Liver (tissue), 8 donors: ENCODE measurements at regions not wholly inside any gene's neighbourhood (a gene's known extent, or its start where the extent isn't known, plus 50 kb on each side); places are given as distances from the start of the nearest gene placed in this dataset.

ENCODE experiments used
- DNase-seq: peaks from one replicate; pipeline ENCODE4 v3.0.0-alpha.2; 2017; ENCODE audit warnings: low spot score
- H3K27ac ChIP-seq, 2 donors: one replicate each; pipeline ENCODE4 v1.7.0; 2013; ENCODE audit warnings: inconsistent platforms in 2 of 2, low read length in 2 of 2, control low read depth in 1 of 2, low read depth in 1 of 2, mild to moderate bottlenecking in 1 of 2
- H3K27me3 ChIP-seq, 4 donors: one replicate each; pipeline versions ENCODE4 v1.6.1 to v1.7.0; 2013; ENCODE audit warnings: low read length in 3 of 4, inconsistent platforms in 1 of 4, mild to moderate bottlenecking in 1 of 4, moderate library complexity in 1 of 4; ENCODE audit not compliant: control insufficient read depth in 4 of 4, insufficient read depth in 4 of 4
- H3K36me3 ChIP-seq, 4 donors: one replicate each; pipeline versions ENCODE4 v1.6.1 to v1.7.0; 2013; ENCODE audit warnings: low read length in 3 of 4, mild to moderate bottlenecking in 3 of 4, low read depth in 1 of 4, moderate library complexity in 1 of 4; ENCODE audit not compliant: control insufficient read depth in 4 of 4, insufficient read depth in 3 of 4
- H3K4me1 ChIP-seq, 4 donors: one replicate each; pipeline versions ENCODE4 v1.6.1 to v1.7.0; 2013; ENCODE audit warnings: low read length in 3 of 4, mild to moderate bottlenecking in 3 of 4, moderate library complexity in 1 of 4; ENCODE audit not compliant: control insufficient read depth in 4 of 4, insufficient read depth in 4 of 4
- H3K4me3 ChIP-seq, 3 donors: one replicate each; pipeline versions ENCODE4 v1.6.1 to v1.7.0; 2013; ENCODE audit warnings: low read length in 3 of 3, control low read depth in 1 of 3, low read depth in 1 of 3, mild to moderate bottlenecking in 1 of 3
- H3K9ac ChIP-seq, 2 donors: one replicate each; pipeline ENCODE4 v1.7.0; 2013; ENCODE audit warnings: low read length in 2 of 2, mild to moderate bottlenecking in 2 of 2, moderate library complexity in 2 of 2, control low read depth in 1 of 2, low read depth in 1 of 2
- H3K9me3 ChIP-seq, 4 donors: one replicate each; pipeline versions ENCODE4 v1.6.1 to v1.7.0; 2013; ENCODE audit warnings: low read length in 3 of 4; ENCODE audit not compliant: control insufficient read depth in 4 of 4
- ATF3 ChIP-seq: IDR thresholded peaks from 2 replicates; pipeline ENCODE4 v1.6.1; 2016; ENCODE audit warnings: antibody characterized with exemption
- CTCF ChIP-seq: fragments of 150-350 bp; IDR thresholded peaks from 2 replicates; pipeline ENCODE4 v1.5.1; 2017; ENCODE audit warnings: improper control_type of control experiment, low read depth, low read length; ENCODE audit not compliant: missing input control
- EGR1 ChIP-seq, 2 donors: IDR thresholded peaks; 2 replicates each; pipeline ENCODE4 v1.6.1; 2016 to 2018; ENCODE audit warnings: antibody characterized with exemption in 2 of 2, low read depth in 2 of 2
- FOXA1 ChIP-seq: IDR thresholded peaks from 2 replicates; pipeline ENCODE4 v1.6.1; 2016; ENCODE audit warnings: antibody characterized with exemption
- FOXA2 ChIP-seq: IDR thresholded peaks from 2 replicates; pipeline ENCODE4 v1.6.1; 2016; ENCODE audit warnings: antibody characterized with exemption
- GABPA ChIP-seq, 2 donors: IDR thresholded peaks in 1 of 2; conservative IDR thresholded peaks in 1 of 2; 2 replicates each; pipeline ENCODE4 v1.6.1; 2016; ENCODE audit warnings: antibody characterized with exemption in 2 of 2, mild to moderate bottlenecking in 1 of 2, moderate library complexity in 1 of 2
- HNF4A ChIP-seq, 2 donors: conservative IDR thresholded peaks; 2 replicates each; pipeline ENCODE4 v1.6.1; 2016; ENCODE audit warnings: antibody characterized with exemption in 2 of 2, mild to moderate bottlenecking in 2 of 2
- HNF4G ChIP-seq: IDR thresholded peaks from 2 replicates; pipeline ENCODE4 v1.6.1; 2016; ENCODE audit warnings: antibody characterized with exemption
- JUND ChIP-seq, 2 donors: IDR thresholded peaks; 2 replicates each; pipeline ENCODE4 v1.6.1; 2016; ENCODE audit warnings: antibody characterized with exemption in 2 of 2
- MAX ChIP-seq: IDR thresholded peaks from 2 replicates; pipeline ENCODE4 v1.6.1; 2016; ENCODE audit warnings: antibody characterized with exemption
- NR2F2 ChIP-seq: IDR thresholded peaks from 2 replicates; pipeline ENCODE4 v1.6.1; 2016; ENCODE audit warnings: antibody characterized with exemption
- RAD21 ChIP-seq, 2 donors: IDR thresholded peaks; 2 replicates each; pipeline ENCODE4 v1.6.1; 2016; ENCODE audit warnings: antibody characterized with exemption in 2 of 2, mild to moderate bottlenecking in 2 of 2
- REST ChIP-seq: IDR thresholded peaks from 2 replicates; pipeline ENCODE4 v1.6.1; 2016; ENCODE audit warnings: antibody characterized with exemption, mild to moderate bottlenecking
- RXRA ChIP-seq, 2 donors: IDR thresholded peaks; 2 replicates each; pipeline ENCODE4 v1.6.1; 2017 to 2018; ENCODE audit warnings: antibody characterized with exemption in 2 of 2, mild to moderate bottlenecking in 1 of 2
- SP1 ChIP-seq: IDR thresholded peaks from 2 replicates; pipeline ENCODE4 v1.6.1; 2018; ENCODE audit warnings: antibody characterized with exemption, mild to moderate bottlenecking
- TAF1 ChIP-seq: conservative IDR thresholded peaks from 2 replicates; pipeline ENCODE4 v1.6.1; 2016; ENCODE audit warnings: antibody characterized with exemption, mild to moderate bottlenecking
- YY1 ChIP-seq: IDR thresholded peaks from 2 replicates; pipeline ENCODE4 v1.6.1; 2016; ENCODE audit warnings: antibody characterized with exemption, mild to moderate bottlenecking
- ZBTB33 ChIP-seq: IDR thresholded peaks from 2 replicates; pipeline ENCODE4 v1.6.1; 2016; ENCODE audit warnings: antibody characterized with exemption
- WGBS: extraction: QIAGEN DNeasy Blood & Tissue Kit; methylation state at CpG from one replicate; pipeline ENCODE4 v1.1.7; 2013; 5-methylcytosine and 5-hydroxymethylcytosine counted together
- donor health status: healthy.
- donor health status: healthy.
- donor health status: healthy.
- donor health status: healthy.
- donor health status: healthy.

GRCh38 chr13:73722120-73722519, 412.1 kb downstream of the KLF12 start:
- no peak overlapping the region for H3K4me3 ChIP-seq
- no peak overlapping the region for H3K27ac ChIP-seq
- no peaks in the 10 kb centered on the region for H3K36me3 ChIP-seq
- no peak overlapping the region for H3K9ac ChIP-seq
- no peaks in the 10 kb centered on the region for H3K27me3 ChIP-seq
- H3K9me3 ChIP-seq, result no peaks in the 10 kb centered on the region
- 78% methylated on average over 1 of the region's 1 CpG for WGBS
- peaks cover 0 to 3% (median 1%) of the 10 kb centered on the region in 4 donors for H3K4me1 ChIP-seq
- DNase-seq, result no peak
- peak; percentile 23 to 43 for TF ChIP-seq RAD21 (IDR thresholded peaks at IDR 0.05)
- no peak for TF ChIP-seq HNF4G

GRCh38 chr13:73721571-73721970, 412.6 kb downstream of the KLF12 start:
- no peak overlapping the region for H3K9ac ChIP-seq
- TF ChIP-seq HNF4G, result no peak
- TF ChIP-seq NR2F2, result no peak
- no peak for TF ChIP-seq FOXA1
- TF ChIP-seq RXRA (IDR thresholded peaks at IDR 0.05), result no peak
- no peak for TF ChIP-seq SP1
- no peak for TF ChIP-seq ATF3
- TF ChIP-seq JUND (IDR thresholded peaks at IDR 0.05), result no peak
- no peak for TF ChIP-seq HNF4A (conservative IDR thresholded peaks at IDR 0.05)
- no peak for TF ChIP-seq EGR1 (IDR thresholded peaks at IDR 0.05; ENCODE audit: low read depth in 2 of 2)
- TF ChIP-seq CTCF, result no peak
- TF ChIP-seq MAX, result no peak
- TF ChIP-seq RAD21 (IDR thresholded peaks at IDR 0.05), result no peak
- TF ChIP-seq GABPA (IDR thresholded peaks at IDR 0.05 in 1 of 2, conservative IDR thresholded peaks at IDR 0.05 in 1 of 2), result no peak
- TF ChIP-seq TAF1, result no peak
- no peak for TF ChIP-seq REST
- TF ChIP-seq YY1, result no peak
- TF ChIP-seq FOXA2, result no peak
- no peak for TF ChIP-seq ZBTB33
- H3K9me3 ChIP-seq, result no peaks in the 10 kb centered on the region
- H3K27ac ChIP-seq, result no peak overlapping the region
- DNase-seq, result no peak
- no peaks in the 10 kb centered on the region for H3K36me3 ChIP-seq
- WGBS, result 98% methylated on average over 4 of the region's 4 CpGs
- no peaks in the 10 kb centered on the region for H3K27me3 ChIP-seq
- H3K4me1 ChIP-seq, result peaks cover 0 to 3% (median 1%) of the 10 kb centered on the region in 4 donors
- no peak overlapping the region for H3K4me3 ChIP-seq
